ENCODE measurements at regions not wholly inside any gene's neighbourhood (a gene's known extent, or its start where the extent isn't known, plus 50 kb on each side); places are given as distances from the start of the nearest gene placed in this dataset.

DNA sequence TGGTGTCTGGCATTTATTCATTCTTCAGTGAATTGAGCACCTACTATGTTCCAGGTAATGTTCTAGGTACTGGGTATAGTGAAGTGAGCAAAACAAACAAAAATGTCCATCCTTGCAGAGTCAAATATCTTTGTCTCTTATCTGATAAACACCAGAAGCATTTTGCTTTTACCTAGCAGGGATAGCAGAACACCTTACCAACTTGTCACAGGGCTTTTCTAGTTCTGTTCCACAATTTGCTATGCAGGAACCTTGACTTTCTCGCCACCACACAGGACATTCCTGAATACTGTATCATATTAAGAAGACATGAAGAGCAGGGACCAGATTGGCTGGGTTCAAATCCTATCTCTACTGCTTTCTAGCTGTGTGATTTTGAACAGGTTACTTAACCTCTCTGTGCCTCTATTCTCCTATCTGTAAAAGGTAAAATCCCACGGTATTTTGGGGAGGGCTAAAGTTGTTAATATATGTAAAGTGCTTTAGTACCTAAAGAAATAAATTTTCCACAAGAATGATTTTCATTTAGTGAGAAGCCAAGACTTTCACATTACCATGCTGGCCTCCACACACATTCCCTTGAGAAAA, 214.5 kb upstream of the S100G start:
- no peak overlapping the region for H3K27ac ChIP-seq
- H3K4me3 ChIP-seq (replicated peaks in 1 of 3): no peak overlapping the region
- no peaks in the 10 kb centered on the region for H3K36me3 ChIP-seq
- H3K4me1 ChIP-seq: no peaks in the 10 kb centered on the region
- 90 to 97% methylated on average over 2 of the region's 2 CpGs for WGBS, 2 donors
- no peaks in the 10 kb centered on the region for H3K27me3 ChIP-seq
- no peaks in the 10 kb centered on the region for H3K9me3 ChIP-seq
- TF ChIP-seq POLR2A (IDR thresholded peaks at IDR 0.05): no peak
- TF ChIP-seq, protein P1, sequence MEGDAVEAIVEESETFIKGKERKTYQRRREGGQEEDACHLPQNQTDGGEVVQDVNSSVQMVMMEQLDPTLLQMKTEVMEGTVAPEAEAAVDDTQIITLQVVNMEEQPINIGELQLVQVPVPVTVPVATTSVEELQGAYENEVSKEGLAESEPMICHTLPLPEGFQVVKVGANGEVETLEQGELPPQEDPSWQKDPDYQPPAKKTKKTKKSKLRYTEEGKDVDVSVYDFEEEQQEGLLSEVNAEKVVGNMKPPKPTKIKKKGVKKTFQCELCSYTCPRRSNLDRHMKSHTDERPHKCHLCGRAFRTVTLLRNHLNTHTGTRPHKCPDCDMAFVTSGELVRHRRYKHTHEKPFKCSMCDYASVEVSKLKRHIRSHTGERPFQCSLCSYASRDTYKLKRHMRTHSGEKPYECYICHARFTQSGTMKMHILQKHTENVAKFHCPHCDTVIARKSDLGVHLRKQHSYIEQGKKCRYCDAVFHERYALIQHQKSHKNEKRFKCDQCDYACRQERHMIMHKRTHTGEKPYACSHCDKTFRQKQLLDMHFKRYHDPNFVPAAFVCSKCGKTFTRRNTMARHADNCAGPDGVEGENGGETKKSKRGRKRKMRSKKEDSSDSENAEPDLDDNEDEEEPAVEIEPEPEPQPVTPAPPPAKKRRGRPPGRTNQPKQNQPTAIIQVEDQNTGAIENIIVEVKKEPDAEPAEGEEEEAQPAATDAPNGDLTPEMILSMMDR (IDR thresholded peaks at IDR 0.05): no peak
- intact Hi-C loops (cut with DNase I): no loop called here
- DNase-seq: no peak

DNA sequence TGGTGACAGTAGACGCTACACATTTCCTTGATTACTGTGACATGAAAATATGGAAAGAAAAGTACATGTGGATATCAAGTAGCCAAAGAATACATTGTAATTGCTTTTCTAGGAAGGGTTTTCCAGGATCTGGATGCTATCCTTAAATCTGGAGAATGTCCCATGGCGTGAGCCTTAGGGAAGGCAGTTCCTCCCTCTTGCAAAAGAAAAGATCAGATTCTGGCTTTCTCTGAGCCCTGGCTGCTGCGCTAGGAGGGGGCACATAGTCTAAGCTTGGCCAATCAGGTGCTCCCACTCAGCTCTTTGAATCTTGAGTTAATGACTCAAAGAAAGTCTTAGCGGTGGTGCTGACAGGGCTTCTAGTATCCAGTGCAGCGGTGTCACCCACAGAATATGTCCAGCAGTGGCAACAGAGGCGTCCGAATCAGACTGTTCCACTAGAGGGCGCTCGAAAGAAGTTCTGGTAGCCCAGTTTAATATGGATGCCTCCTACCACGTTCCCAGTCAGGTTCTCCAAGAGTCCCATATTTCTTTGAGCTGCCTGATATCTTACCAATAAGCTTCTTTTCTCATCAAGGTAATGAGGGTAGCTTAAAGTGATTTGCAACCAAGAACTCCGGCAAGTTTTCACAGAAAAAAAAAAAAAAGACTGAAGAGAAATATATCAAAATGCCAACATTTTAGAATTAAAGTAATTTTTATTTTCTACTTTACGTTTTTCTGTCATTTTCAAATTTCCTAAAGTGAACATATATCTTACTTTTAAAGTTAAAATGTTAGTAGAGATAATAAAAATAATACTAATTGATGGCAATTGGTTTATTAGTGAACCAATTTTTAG, 213.4 kb upstream of the S100G start:
- no peak for TF ChIP-seq POLR2A (IDR thresholded peaks at IDR 0.05)
- TF ChIP-seq, protein P1 (IDR thresholded peaks at IDR 0.05): peak; percentile 25 to 51 (median 35)
- no peaks in the 10 kb centered on the region for H3K9me3 ChIP-seq
- H3K27ac ChIP-seq: no peak overlapping the region
- intact Hi-C loops (cut with DNase I): no loop called here
- H3K4me1 ChIP-seq: no peaks in the 10 kb centered on the region
- H3K4me3 ChIP-seq (replicated peaks in 1 of 3): no peak overlapping the region
- no peaks in the 10 kb centered on the region for H3K27me3 ChIP-seq
- DNase-seq: peak; percentile 54 to 58
- WGBS, 2 donors: 26 to 29% methylated on average over 10 to 11 of the region's 12 CpGs
- H3K36me3 ChIP-seq: no peaks in the 10 kb centered on the region

DNA sequence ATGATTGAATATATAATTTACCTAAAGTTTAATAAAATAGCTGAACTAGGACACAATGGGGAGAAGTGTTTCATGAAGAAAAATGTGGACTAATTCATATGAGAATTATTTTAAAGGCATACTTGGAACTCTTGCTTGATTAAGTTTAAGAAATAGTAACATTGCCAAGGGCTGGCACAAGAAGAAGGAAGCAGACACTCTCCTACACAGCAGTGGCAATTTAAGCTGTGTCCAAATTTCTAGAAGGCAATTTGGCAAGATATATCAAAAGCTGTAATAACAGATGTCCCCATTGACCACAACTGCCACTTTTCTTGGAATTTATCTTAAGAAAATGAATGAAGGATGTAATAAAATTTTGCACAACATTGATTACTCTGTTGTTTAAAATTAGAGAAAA, 209.5 kb upstream of the S100G start:
- H3K4me1 ChIP-seq: no peaks in the 10 kb centered on the region
- no peak for DNase-seq
- no peaks in the 10 kb centered on the region for H3K27me3 ChIP-seq
- H3K4me3 ChIP-seq (replicated peaks in 1 of 3): no peak overlapping the region
- no peak overlapping the region for H3K27ac ChIP-seq
- intact Hi-C loops (cut with DNase I): no loop called here
- no peak for TF ChIP-seq POLR2A (IDR thresholded peaks at IDR 0.05)
- TF ChIP-seq, protein P1 (IDR thresholded peaks at IDR 0.05): no peak
- no peaks in the 10 kb centered on the region for H3K36me3 ChIP-seq
- no peaks in the 10 kb centered on the region for H3K9me3 ChIP-seq

DNA sequence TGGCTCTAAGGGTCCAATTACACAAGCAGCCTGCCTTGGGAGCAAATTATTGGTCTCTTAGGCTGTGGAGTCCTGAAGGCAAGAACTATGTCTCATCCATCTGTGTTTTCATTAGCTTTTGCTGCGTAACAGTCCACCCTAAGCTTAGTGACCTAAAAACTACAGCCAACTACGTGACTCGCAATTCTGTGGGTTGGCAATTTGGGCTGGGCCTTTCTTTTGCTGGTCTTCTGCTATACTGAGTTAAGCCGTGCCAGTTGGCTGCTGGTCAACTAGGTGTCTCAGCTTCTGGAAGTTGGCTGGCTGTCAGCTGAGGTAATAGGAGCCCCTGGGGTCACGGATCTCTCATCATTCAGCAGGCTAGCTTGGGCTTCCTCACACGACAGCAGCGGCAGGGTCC, 205.6 kb upstream of the S100G start:
- Histone ChIP-seq H3K4me3 (replicated peaks in 1 of 3) (no peak overlapping the region), H3K9me3 (no peaks in the 10 kb centered on the region), H3K4me1 (no peaks in the 10 kb centered on the region), H3K27me3 (no peaks in the 10 kb centered on the region), H3K36me3 (no peaks in the 10 kb centered on the region), H3K27ac (no peak overlapping the region)
- 46 to 61% methylated on average over 3 to 6 of the region's 7 CpGs for WGBS, 2 donors
- DNase-seq: peak; percentile 5 to 11
- TF ChIP-seq POLR2A (IDR thresholded peaks at IDR 0.05): no peak
- TF ChIP-seq, protein P1 (IDR thresholded peaks at IDR 0.05): no peak
- intact Hi-C loops (cut with DNase I): no loop called here

DNA sequence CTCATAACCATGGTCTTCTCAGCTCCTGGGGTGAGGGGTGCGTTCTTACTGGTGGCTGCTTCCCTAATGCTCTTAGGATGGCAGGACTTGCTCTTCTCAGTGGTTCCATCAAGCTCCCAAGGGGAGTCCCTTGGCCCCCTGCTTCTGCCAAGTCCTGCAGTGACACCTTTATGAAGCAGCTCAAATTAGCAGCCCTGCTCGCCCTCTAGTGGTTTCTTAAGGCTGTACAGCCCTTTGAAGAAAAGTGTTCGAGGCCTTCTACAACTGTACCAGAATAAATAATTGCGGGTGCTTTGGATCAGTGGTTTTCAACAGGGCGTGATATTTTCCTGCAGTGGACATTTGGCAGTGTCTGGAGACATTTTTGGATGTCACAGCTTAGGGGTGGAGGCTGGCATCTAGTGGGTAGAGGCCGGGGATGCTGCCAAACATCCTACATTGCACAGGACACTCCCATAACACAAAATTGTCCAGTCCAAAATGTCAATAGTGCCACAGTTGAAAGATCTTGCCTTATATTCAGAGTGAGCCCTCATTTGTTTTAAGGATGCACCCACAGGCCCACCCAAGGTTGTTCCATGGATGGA, 204.7 kb upstream of the S100G start:
- Histone ChIP-seq H3K36me3 (no peaks in the 10 kb centered on the region), H3K27ac (no peak overlapping the region), H3K27me3 (no peaks in the 10 kb centered on the region), H3K4me1 (no peaks in the 10 kb centered on the region), H3K9me3 (no peaks in the 10 kb centered on the region), H3K4me3 (replicated peaks in 1 of 3) (no peak overlapping the region)
- intact Hi-C loops (cut with DNase I): no loop called here
- 29 to 44% methylated on average over 3 of the region's 6 CpGs for WGBS, 2 donors
- DNase-seq: peak; percentile 4 to 21
- TF ChIP-seq, protein P1 (IDR thresholded peaks at IDR 0.05): peak in 5 of 6 experiments; percentile 30 to 46 (median 34)
- TF ChIP-seq POLR2A (IDR thresholded peaks at IDR 0.05): no peak

Measured in thyroid gland (tissue), 4 donors.